ENCODE measurements at regions not wholly inside any gene's neighbourhood (a gene's known extent, or its start where the extent isn't known, plus 50 kb on each side); places are given as distances from the start of the nearest gene placed in this dataset.

GRCh38 chr3:194785315-194785714 is 99.6 kb downstream of the FAM43A start:
- H3K4me3 ChIP-seq (ENCODE audit: low read depth, low read length) = no peak overlapping the region
- no peak for TF ChIP-seq CTCF (IDR thresholded peaks at IDR 0.05; ENCODE audit: insufficient read depth, low read depth, low read length, missing control alignments)
- DNase-seq (ENCODE audit: low read depth) = no peak

GRCh38 chr3:194787072-194787471 is 101.4 kb downstream of the FAM43A start:
- no peak for DNase-seq (ENCODE audit: low read depth)
- TF ChIP-seq CTCF (IDR thresholded peaks at IDR 0.05; ENCODE audit: insufficient read depth, low read depth, low read length, missing control alignments) = no peak
- no peak overlapping the region for H3K4me3 ChIP-seq (ENCODE audit: low read depth, low read length)

GRCh38 chr3:194787650-194788049 is 102.0 kb downstream of the FAM43A start:
- no peak overlapping the region for H3K4me3 ChIP-seq (ENCODE audit: low read depth, low read length)
- no peak for TF ChIP-seq CTCF (IDR thresholded peaks at IDR 0.05; ENCODE audit: insufficient read depth, low read depth, low read length, missing control alignments)
- DNase-seq (ENCODE audit: low read depth) = no peak

- no peak for DNase-seq (ENCODE audit: low read depth)
- TF ChIP-seq CTCF (IDR thresholded peaks at IDR 0.05; ENCODE audit: insufficient read depth, low read depth, low read length, missing control alignments) = no peak
- H3K4me3 ChIP-seq (ENCODE audit: low read depth, low read length) = no peak overlapping the region
Observed at GRCh38 chr3:194792368-194792767, 106.7 kb downstream of the FAM43A start.

- DNase-seq (ENCODE audit: low read depth) = no peak
Observed at GRCh38 chr3:194797555-194798250, 112.0 kb downstream of the FAM43A start.

GRCh38 chr3:194798486-194798885 is 112.8 kb downstream of the FAM43A start:
- no peak for TF ChIP-seq CTCF (IDR thresholded peaks at IDR 0.05; ENCODE audit: insufficient read depth, low read depth, low read length, missing control alignments)
- DNase-seq (ENCODE audit: low read depth) = no peak
- H3K4me3 ChIP-seq (ENCODE audit: low read depth, low read length) = no peak overlapping the region

More at GRCh38 chr3:194797555-194798250, 112.0 kb downstream of the FAM43A start:
- H3K4me3 ChIP-seq (ENCODE audit: low read depth, low read length) = no peak overlapping the region
- no peak for TF ChIP-seq CTCF (IDR thresholded peaks at IDR 0.05; ENCODE audit: insufficient read depth, low read depth, low read length, missing control alignments)

GRCh38 chr3:194800002-194800401 is 114.3 kb downstream of the FAM43A start:
- no peak for DNase-seq (ENCODE audit: low read depth)
- no peak for TF ChIP-seq CTCF (IDR thresholded peaks at IDR 0.05; ENCODE audit: insufficient read depth, low read depth, low read length, missing control alignments)
- no peak overlapping the region for H3K4me3 ChIP-seq (ENCODE audit: low read depth, low read length)
